Activated T-cell treated with anti-CD3 and anti-CD28 coated beads for 4 hours (primary cell): ENCODE measurements at regions not wholly inside any gene's neighbourhood (a gene's known extent, or its start where the extent isn't known, plus 50 kb on each side); places are given as distances from the start of the nearest gene placed in this dataset.
"Not testable (repeated sequence)": the region's sequence is repeated elsewhere in the genome, so short reads cannot be mapped to it uniquely, and the experiment has no call there.

Experiments
- DNase-seq: peaks from one replicate; pipeline ENCODE4 v3.0.0-alpha.2; 2020

DNA sequence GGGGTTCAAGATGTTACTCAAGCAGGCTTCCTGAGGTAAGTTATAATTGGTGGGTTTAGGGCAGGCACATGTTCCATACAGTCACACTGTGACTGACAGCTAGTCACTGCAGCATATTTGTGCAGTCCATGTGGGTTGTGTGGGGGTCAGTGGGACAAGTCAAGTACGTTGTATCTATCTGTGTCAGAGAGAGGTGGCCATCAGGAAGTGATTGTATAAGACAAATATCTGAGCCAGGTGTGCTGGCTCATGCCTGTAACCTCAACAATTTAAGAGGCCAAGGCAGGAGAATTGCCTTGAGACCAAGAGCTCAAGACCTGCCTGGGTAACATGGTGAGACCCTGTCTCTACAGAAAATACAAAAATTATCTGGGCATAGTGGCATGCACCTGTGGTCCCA lies 509.3 kb downstream of the CENPC start:
- no peak for DNase-seq

DNA sequence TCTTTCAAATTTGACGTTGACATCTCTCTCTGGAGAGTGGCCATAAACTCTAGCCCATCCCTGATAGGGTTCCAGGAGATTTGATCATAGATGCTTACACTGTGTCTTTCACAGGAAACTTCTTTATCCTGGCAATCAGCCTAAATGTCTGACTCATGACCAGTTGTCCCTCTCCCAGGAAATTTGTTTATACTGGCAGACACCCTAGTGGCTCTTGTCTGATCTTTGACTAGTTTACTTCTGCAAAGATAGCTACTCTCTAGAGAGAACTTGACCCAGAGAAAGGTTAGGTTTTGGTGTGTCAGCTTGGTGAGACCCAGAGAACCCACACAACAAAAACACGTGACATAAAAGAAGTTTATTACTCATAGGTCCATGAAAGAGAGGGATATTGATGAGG lies 509.8 kb downstream of the CENPC start:
- no peak for DNase-seq

DNA sequence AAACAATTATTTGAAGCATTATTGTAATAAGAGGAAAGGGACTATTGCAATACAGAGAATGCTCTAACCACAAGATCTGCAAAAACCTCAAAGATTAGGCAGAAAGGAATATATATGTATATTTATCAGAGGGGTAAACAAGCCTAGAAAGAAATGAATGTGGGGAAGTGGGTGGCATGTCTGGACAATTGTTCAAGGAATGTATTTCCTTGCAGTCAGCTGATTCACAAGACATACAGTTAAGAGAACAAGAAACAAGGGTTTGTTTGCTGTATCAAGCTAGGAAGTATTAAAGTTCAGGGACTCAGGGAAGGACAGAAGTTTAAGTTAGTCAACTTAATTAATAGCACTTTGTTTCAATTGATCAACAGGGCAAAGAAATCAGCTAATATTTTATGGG lies 514.7 kb downstream of the CENPC start:
- no peak for DNase-seq

DNA sequence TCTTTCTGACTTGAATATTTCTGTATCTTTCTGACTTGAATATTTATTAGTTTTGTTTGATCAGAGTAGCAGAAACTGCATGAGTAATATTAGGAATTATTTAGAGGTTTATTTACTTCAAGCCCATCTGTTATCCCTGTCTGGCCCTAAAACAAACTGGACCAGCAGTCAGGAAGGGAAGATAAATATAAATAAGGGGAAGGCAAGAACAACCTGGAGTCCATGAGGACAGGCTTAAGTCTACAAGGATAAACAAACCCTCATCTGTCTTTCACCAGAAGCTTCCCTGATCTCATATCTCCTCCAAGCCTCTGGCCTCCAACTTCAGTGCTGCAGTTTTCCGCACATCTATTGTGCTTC lies 524.9 kb downstream of the CENPC start:
- DNase-seq = no peak

DNA sequence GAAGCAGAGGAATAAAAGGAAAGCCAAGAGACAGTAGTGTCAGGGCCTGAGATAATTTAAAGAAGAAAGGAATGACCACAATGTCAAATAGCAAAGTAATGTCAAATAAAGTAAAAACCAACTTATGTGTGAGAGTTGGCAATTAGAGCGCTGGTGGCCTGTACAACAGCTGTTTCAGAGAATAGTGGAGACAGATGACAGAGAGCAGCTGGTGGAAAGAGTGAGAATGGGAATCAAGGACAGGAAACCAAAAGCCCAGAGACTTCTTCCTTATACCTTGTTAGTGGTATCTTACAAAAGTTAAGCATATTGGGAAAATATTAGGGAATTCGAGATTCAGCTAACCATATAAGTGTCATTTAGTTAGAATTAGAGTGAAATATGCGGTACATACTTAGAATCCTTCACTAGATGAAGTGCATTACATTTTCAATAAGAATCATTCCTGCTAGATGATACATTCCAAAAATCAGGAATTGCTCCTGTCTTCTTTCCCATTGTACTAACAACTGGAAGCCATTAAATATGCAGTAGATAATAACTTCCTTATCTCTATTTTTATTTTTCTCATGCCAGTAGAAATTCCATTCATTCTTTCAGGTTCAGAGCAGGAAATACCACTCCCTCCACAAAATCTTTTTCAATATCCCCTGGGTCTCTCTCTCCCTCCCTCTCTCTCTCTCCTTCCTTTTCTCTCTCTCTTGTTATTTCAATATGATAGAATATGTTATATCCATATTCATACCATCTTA lies 525.4 kb downstream of the CENPC start:
- no peak for DNase-seq

DNA sequence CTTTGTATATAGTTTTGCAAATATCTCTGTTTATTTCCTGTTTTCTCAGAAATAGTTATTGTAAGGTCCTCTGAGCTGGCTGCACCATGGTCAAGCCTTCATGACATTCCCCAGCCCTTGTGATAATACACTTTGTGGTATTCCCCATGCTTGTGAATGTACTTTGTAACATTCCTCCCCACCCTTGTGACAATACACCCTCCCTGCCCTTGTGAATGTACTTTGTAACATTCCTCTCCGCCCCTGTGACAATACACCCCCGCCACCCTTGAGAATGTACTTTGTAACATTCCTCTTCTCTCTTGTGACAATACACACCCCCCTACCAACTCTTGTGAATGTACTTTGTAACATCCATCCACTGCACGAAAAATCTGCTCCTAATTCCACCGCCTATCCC lies 530.7 kb downstream of the CENPC start:
- no peak for DNase-seq

DNA sequence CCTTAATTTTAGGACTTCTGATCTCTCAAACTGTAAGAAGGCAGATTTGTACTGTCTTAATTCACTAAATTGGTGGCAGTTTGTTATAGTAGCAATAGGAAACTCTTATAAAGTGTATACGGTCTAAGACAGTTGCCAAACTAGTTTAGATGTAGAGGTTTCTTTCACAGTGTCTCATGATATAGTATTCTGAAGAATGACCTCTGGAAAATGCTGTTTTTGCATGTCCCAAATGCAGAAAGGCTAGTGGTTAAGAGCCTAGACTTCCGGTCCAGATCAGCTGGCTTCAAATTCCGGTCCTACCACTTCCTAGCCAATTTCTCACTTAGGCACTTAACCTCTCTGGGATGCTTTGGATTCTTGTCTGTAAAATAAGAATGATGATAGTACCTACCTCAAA lies 538.5 kb downstream of the CENPC start:
- DNase-seq = no peak

DNA sequence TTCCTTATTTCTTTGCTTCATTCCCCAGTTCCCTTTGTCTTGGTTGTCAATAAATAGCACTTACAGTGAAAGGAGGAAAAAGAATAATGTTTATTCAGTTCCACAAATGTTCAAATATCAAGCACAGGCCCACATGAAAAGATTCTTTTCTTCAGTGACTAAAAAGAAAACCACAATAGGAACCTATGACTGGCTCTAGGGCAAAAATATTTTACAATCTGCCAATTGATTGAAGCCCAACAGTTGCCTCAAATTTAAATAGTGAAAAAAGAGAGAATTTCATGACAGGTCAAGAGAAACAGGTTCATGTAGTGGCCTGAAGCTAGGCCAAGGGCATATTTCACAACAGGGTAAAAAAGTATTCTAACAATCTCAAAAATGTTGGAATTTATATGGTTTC lies 553.8 kb downstream of the CENPC start:
- no peak for DNase-seq

DNA sequence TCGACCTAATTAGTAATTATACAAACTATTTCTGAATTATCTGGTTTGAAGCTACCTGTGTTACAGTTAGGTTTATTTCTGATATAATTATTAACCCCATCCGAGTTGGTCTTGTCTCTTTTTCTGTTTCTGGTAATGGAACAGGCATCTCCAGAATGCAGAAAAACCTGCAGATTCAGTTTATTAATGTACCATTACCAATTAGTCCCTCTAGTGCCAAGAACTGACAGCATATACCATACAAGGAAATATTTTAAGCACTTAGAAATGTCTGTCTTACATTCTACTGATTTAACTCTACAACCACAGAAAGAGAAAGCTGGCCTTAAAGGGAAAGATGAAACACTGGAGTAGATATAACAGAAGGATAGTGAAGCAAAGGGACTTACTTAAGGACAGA lies 570.6 kb downstream of the CENPC start:
- no peak for DNase-seq

DNA sequence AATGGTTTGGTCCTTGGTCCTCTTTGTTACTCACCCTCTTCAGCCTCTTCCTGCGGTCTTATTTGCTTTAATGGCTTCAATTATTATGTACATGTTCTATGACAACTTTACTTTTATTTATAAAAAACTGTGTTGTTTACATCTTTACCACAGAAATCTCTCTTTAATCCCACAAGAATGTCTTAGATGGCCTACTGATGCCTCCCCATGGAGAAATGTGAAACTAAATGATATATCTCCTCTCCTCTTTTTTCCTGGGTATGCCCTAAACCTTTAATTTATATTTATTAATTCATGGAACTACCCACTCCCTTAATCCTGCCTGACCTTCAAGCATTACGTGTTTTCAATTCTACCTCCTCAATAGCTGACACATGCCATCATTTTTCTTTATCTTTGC lies 573.2 kb downstream of the CENPC start:
- DNase-seq = no peak

DNA sequence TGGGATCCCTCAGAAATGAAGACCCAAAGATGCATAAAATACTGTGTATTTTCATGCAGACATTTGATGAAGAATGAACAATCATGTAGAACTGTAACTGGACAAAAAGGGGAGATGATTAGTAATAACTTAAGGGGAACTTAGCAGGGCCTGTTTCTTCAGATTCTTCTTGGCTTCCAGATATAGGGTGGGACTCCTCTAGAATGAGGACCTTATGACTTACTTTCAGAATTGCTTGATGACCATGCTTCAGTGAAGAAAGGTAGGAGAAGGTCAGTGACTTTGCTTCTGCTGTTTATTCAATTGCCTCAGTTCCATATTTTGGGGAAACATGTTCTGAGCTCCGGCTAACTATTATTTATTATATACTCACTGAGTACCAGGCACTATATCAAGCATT lies 580.8 kb downstream of the CENPC start:
- no peak for DNase-seq

DNA sequence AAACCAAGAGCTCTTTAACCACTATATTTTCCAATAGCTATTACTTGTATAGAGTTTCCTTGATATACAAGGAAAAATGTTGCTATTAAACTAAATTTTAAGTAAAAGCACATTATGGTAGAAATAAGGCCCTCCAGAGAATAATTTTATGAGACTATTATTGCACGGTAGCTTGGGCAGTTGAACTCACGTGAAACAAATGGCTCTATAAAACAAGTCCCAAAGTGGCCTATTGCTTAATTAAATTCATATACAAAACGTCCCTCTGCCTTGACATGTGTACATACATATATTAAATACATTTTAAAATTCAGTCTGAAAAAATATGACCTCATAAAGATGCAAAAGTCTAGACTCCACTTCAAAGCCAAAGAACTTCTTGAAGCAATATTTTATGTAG lies 582.2 kb downstream of the CENPC start:
- DNase-seq = no peak

DNA sequence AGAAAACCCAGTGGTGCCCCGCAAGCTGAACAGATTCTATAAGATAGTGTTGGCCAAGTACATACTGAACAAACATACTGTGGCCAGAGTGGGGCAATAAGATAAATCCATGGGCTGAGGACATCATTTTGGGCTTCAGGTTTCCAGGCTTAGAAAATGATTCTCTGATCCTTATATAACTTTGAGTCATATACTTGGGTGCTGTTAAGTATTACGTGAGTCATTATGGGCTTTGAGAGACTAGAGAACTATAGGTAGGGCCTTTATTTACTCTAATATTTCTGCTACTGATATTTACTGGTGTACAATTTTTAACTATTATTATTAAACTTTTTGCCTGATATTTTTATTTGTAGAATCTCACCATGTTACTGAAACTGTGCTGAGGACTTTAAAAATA lies 586.1 kb downstream of the CENPC start:
- DNase-seq = no peak

DNA sequence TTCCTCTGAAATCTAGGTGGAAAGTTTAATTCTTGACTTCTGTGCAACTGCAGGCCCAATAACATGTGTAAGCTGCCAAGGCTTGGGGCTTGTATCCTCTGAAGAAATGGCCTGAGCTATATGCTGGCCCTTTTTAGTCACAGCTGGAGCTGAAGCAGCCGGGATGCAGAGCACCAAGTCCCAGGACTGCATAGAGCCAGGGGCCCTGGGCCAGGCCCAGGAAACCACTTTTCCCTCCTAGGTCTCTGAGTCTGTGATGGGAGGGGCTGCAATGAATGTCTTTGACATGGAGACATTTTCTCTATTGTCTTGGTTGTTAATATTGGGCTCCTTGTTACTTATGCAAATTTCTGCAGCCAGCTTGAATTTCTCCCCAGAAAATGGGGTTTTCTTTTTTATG lies 588.5 kb downstream of the CENPC start:
- no peak for DNase-seq

DNA sequence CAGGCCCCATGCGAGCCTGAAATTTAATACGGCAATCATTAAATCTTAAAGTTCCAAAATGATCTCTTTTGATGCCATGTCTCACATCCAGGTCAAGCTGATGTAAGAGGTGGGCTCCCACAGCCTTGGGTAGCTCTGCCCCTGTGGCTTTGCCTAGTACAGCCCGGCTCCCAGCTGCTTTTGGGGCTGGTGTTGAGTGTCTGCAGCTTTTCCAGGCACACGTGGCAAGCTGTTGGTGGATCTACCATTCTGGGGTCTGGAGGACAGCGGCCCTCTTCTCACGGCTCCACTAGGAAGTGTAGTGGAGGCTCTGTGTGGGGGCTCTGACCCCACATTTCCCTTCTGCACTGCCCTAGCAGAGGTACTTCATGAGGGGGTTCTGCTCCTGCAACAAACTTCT lies 588.9 kb downstream of the CENPC start:
- no peak for DNase-seq

DNA sequence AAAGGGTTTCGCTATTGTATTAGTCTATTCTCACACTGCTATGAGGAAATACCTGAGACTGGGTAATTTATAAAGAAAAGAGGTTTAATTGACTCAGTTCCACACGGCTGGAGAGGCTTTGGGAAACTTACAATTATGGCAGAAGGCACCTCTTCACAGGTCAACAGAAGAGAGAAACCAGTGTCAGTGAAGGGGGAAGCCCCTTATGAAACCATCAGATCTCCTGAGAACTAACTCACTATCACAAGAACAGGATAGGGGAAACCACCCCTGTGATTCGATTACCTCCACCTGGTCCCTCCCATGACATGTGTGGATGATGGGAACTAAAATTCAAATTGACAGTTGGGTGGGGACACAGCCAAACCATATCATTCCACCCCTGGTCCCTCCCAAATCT lies 589.5 kb downstream of the CENPC start:
- no peak for DNase-seq

DNA sequence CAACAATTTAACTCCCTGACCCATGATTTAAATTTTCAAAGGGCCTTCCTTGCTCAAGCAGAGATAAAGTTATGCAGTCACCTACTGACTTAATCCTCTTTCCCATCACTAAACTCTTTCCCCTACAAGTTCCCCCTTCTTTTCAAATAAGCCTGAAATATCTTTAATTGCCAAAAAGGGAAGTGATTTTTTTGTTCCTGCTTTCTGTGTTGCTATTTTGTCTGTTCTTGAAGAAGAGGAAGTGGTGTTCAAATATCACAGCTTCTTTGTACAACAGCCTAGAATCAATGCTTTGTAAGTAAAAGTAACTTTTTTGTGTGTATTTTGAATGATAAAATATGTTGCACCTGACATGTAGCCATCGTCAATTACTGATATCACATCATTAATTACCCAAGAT lies 595.9 kb downstream of the CENPC start:
- DNase-seq = no peak

DNA sequence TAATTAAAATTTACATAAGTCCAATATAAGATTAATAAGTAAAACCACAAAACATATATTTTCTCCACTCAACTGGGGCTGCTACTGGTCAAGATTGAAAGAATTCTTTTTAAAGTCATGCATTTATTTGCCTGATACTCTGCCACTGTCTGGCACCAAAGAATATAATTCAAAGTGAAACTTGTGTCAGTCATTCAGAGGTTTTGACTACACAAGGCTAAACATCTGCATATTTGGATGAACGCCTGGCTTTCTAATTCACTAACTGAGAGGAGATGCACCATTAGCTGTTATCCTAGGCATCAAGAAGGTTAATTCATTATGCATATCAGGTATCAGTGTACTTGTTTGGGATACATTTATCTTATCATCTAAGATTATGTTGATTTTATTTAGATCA lies 598.5 kb downstream of the CENPC start:
- no peak for DNase-seq

DNA sequence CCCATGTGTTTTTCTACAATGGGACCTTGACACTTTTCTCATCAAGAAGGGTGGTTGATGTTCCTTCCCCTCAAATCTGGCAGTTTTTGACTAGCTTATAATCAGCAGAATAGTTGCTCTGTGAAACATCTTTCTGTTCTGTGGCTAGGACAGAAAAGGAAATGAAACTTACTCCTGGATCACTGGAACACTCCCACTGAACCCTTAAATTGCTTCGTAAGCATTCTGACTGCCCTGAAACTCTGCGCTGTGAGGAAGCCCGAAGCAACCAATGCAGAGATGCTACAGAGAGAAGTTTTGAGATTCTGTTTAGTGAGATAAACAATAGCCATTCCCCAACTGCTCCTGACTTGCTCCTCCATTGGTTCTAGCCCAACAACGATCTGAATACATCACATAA lies 602.2 kb downstream of the CENPC start:
- no peak for DNase-seq

DNA sequence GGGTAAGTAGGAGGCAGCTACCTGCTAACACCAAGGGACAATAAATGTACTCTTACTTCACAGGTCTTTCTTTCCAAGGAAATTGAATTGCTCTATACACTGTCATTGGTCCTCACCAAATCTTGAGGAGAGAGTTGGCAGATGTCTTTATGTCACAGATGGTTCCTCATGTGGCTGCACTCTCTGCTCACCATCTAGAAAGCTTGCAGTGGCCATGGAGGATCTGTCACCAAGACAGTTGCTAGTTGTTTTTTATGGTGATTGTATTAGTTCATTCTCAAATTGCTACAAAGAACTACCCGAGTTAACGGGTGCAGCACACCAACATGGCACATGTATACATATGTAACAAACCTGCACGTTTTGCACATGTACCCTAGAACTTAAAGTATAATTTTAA lies 613.3 kb downstream of the CENPC start:
- not testable (repeated sequence) for DNase-seq

DNA sequence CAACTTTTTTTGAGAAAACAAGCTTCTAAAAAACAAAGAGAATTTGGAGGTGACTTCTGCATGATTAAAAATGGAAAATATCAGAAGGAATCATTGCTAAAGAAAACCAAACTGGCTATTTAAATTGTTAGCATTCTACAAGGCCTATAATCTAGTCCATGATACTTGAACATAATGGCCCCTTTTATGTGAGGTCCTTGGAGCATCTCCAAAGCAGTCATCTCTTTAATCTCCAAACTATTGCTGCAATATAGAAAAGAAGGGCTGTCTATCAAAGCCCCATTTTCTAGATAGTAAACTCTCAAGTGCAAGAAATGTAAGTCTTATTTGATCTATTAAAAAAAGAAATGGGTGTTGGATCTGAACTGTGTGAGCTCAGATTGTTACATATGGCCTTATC lies 615.1 kb downstream of the CENPC start:
- no peak for DNase-seq

DNA sequence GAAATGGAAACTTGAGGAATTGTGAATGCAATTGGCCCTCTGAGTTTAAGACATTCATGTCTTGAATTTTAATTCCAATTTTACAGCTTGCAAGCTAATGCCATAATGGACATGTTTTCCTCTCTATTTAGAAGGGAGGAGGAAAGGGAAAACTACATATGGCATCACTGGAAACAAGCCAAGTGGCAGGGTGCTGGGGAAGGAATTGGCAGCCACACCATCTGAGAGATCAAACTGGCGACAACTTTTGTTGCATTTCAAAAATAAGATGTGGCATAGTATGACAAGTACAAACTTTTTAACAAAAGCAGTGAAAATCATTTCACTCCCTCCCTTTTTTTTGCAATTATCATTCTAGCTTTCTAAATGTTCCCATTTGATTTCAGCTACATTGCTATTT lies 615.6 kb downstream of the CENPC start:
- no peak for DNase-seq

DNA sequence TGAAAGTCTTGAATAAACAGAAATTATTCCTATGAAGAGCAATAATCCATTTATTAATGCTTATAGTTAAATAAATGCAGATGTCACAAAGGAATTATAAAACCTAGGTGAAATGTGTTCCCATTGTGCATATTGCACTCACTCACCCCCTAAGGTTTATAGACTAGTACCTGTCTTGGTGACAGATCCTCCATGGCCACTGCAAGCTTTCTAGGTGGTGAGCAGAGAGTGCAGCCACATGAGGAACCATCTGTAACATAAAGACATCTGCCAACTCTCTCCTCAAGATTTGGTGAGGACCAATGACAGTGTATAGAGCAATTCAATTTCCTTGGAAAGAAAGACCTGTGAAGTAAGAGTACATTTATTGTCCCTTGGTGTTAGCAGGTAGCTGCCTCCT lies 616.4 kb downstream of the CENPC start:
- not testable (repeated sequence) for DNase-seq

DNA sequence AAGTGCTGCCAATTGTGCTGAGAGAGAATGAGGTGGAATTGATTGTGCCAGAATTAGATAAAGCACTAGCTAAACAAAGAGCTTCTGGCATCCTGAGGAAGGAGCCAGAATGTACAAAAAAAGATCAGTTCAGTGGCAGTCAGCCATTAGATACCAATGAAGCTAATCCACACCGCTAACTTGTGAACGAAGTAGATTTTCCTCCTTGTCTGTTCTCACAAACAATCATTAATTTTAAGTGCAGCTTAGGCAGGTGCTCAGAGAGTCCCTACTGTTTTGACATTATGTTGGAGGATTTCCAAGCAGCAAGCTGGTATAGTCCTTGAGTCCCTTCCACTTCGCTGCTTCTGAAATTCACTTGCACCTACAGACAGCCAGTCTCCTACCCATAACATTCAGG lies 617.4 kb downstream of the CENPC start:
- no peak for DNase-seq

DNA sequence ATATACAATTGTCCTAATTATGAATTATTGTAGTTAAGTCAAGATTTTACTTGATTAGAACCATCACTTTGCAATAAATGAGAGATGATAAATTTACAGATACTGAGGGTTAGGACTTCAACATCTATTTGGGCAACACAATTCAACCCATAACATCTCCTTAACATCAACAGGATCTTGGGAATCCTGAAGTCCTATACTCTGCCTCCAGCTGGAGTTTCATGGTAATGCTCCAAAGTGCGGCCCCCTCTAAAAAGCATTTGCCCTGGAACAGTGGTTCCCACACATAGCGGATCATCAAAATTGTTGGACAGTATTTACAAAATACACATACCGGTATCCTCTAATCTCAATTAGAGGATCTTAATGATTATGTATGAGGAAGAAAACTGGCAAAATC lies 618.6 kb downstream of the CENPC start:
- no peak for DNase-seq
